Fibroblast of lung (primary cell): ENCODE measurements at regions not wholly inside any gene's neighbourhood (a gene's known extent, or its start where the extent isn't known, plus 50 kb on each side); places are given as distances from the start of the nearest gene placed in this dataset.

Experiments
- DNase-seq, 2 donors: peaks; one replicate each; pipeline versions ENCODE4 v3.0.0 to v3.0.0-alpha.2; 2010; ENCODE audit warnings: low read depth in 2 of 2
- H2AFZ ChIP-seq: 2 replicates; pipeline ENCODE4 v1.5.1; 2012; ENCODE audit warnings: low read length, control low read depth, inconsistent platforms
- H3K27ac ChIP-seq: 2 replicates; pipeline ENCODE4 v1.5.1; 2011; ENCODE audit warnings: low read length, control low read depth; ENCODE audit not compliant: insufficient read depth
- H3K27me3 ChIP-seq: 2 replicates; pipeline ENCODE4 v1.5.1; 2011; ENCODE audit warnings: mild to moderate bottlenecking, low read length; ENCODE audit not compliant: control insufficient read depth, insufficient read depth
- H3K36me3 ChIP-seq: 2 replicates; pipeline ENCODE4 v1.5.1; 2011; ENCODE audit warnings: low read length; ENCODE audit not compliant: control insufficient read depth, insufficient read depth
- H3K4me1 ChIP-seq: 2 replicates; pipeline ENCODE4 v1.5.1; 2011; ENCODE audit warnings: low read length; ENCODE audit not compliant: control insufficient read depth, insufficient read depth; ENCODE audit errors: extremely low read depth
- H3K4me2 ChIP-seq: 2 replicates; pipeline ENCODE4 v1.5.1; 2011; ENCODE audit warnings: low read length, control low read depth; ENCODE audit not compliant: insufficient read depth; ENCODE audit errors: extremely low read depth
- H3K4me3 ChIP-seq, 4 experiments: fragments of 200-600 bp in 1 of 4; sonication (generic) in 1 of 4; replicated peaks in 1 of 4; 2 replicates each; pipeline ENCODE4 v1.5.1; 2011 to 2016; ENCODE audit warnings: low read length in 4 of 4, low read depth in 3 of 4, mild to moderate bottlenecking in 3 of 4, control low read depth in 2 of 4, inconsistent platforms in 1 of 4, mixed read lengths in 1 of 4; ENCODE audit not compliant: insufficient read depth in 1 of 4; ENCODE audit errors: control extremely low read depth in 1 of 4
- H3K79me2 ChIP-seq: 2 replicates; pipeline ENCODE4 v1.5.1; 2012; ENCODE audit warnings: mild to moderate bottlenecking, low read length, inconsistent platforms; ENCODE audit not compliant: control insufficient read depth, insufficient read depth
- H3K9ac ChIP-seq: 2 replicates; pipeline ENCODE4 v1.5.1; 2011; ENCODE audit warnings: mild to moderate bottlenecking, low read length, control low read depth; ENCODE audit not compliant: insufficient read depth
- H3K9me3 ChIP-seq: 2 replicates; pipeline ENCODE4 v1.5.1; 2012; ENCODE audit warnings: low read depth, low read length; ENCODE audit not compliant: control insufficient read depth, insufficient read depth
- H4K20me1 ChIP-seq: 2 replicates; pipeline ENCODE4 v1.5.1; 2011; ENCODE audit warnings: low read length; ENCODE audit not compliant: control insufficient read depth, insufficient read depth; ENCODE audit errors: extremely low read depth
- CTCF ChIP-seq, 2 donors: IDR thresholded peaks in 1 of 2; conservative IDR thresholded peaks in 1 of 2; 1 replicate in 1 of 2; 2 replicates in 1 of 2; pipeline ENCODE4 v1.5.1; 2011 to 2012; ENCODE audit warnings: low read length in 2 of 2, control low read depth in 1 of 2, inconsistent platforms in 1 of 2, low read depth in 1 of 2, mild to moderate bottlenecking in 1 of 2
- EZH2 ChIP-seq: IDR thresholded peaks from 2 replicates; pipeline ENCODE4 v1.5.1; 2012; ENCODE audit warnings: low read length, control low read depth, mild to moderate bottlenecking; ENCODE audit errors: missing control alignments

- Histone ChIP-seq H3K4me1 (no peaks in the 10 kb centered on the region), H3K4me3 (no peak overlapping the region), H3K27me3 (no peaks in the 10 kb centered on the region), H4K20me1 (no peaks in the 10 kb centered on the region), H3K36me3 (no peaks in the 10 kb centered on the region), H3K9ac (no peak overlapping the region), H3K79me2 (no peaks in the 10 kb centered on the region), H3K4me2 (no peak overlapping the region), H3K9me3 (no peaks in the 10 kb centered on the region), H2AFZ (no peak overlapping the region), H3K27ac (no peak overlapping the region)
- TF ChIP-seq CTCF (conservative IDR thresholded peaks at IDR 0.05 in 1 of 2, IDR thresholded peaks at IDR 0.05 in 1 of 2; ENCODE audit: low read depth in 1 of 2, low read length in 2 of 2) (no peak), EZH2 (no peak)
- DNase-seq = no peak
Observed at GRCh38 chr3:102668247-102668646, 233.4 kb downstream of the ZPLD1 start.

GRCh38 chr3:102670986-102671385 is 236.2 kb downstream of the ZPLD1 start:
- Histone ChIP-seq H3K9ac (no peak overlapping the region), H3K79me2 (no peaks in the 10 kb centered on the region), H3K27me3 (no peaks in the 10 kb centered on the region), H3K4me2 (no peak overlapping the region), H3K9me3 (no peaks in the 10 kb centered on the region), H4K20me1 (no peaks in the 10 kb centered on the region), H2AFZ (no peak overlapping the region), H3K27ac (no peak overlapping the region), H3K36me3 (no peaks in the 10 kb centered on the region), H3K4me3 (no peak overlapping the region), H3K4me1 (no peaks in the 10 kb centered on the region)
- TF ChIP-seq EZH2 = no peak
- TF ChIP-seq CTCF (conservative IDR thresholded peaks at IDR 0.05 in 1 of 2, IDR thresholded peaks at IDR 0.05 in 1 of 2; ENCODE audit: low read depth in 1 of 2, low read length in 2 of 2) = no peak
- DNase-seq = no peak

GRCh38 chr3:102672305-102672704 is 237.5 kb downstream of the ZPLD1 start:
- Histone ChIP-seq H3K4me3 (no peak overlapping the region), H3K4me2 (no peak overlapping the region), H3K36me3 (no peaks in the 10 kb centered on the region), H3K9me3 (no peaks in the 10 kb centered on the region), H3K4me1 (no peaks in the 10 kb centered on the region), H4K20me1 (no peaks in the 10 kb centered on the region), H3K9ac (no peak overlapping the region), H2AFZ (no peak overlapping the region), H3K27ac (no peak overlapping the region), H3K79me2 (no peaks in the 10 kb centered on the region), H3K27me3 (no peaks in the 10 kb centered on the region)
- DNase-seq = no peak
- TF ChIP-seq EZH2 = no peak
